SU-DHL-6 (cell line): ENCODE measurements at regions not wholly inside any gene's neighbourhood (a gene's known extent, or its start where the extent isn't known, plus 50 kb on each side); places are given as distances from the start of the nearest gene placed in this dataset.

Experiments used
- H2AFZ ChIP-seq: fragments of 200-600 bp; sonication (generic); 2 replicates; pipeline ENCODE4 v1.6.1; 2014; ENCODE audit warnings: low read depth, mild to moderate bottlenecking, moderate library complexity, mixed read lengths, antibody characterized with exemption, low read length; ENCODE audit not compliant: severe bottlenecking
- H3F3A ChIP-seq: fragments of 200-600 bp; shearing (Covaris generic); 2 replicates; pipeline ENCODE4 v1.6.0; 2016; ENCODE audit warnings: antibody characterized with exemption, mild to moderate bottlenecking; ENCODE audit not compliant: insufficient read depth
- H3K27ac ChIP-seq: fragments of 200-600 bp; sonication (generic); 2 replicates; pipeline ENCODE4 v1.5.1; 2016; ENCODE audit warnings: low read depth, mild to moderate bottlenecking, low read length, moderate library complexity, mixed read lengths
- H3K27me3 ChIP-seq: fragments of 200-600 bp; sonication (generic), shearing (Covaris generic); 2 replicates; pipeline ENCODE4 v1.6.0; 2014; ENCODE audit warnings: mild to moderate bottlenecking, low read length
- H3K36me3 ChIP-seq: fragments of 200-600 bp; sonication (generic); 2 replicates; pipeline ENCODE4 v1.6.1; 2014; ENCODE audit warnings: mild to moderate bottlenecking, low read length, mixed read lengths
- H3K4me2 ChIP-seq: fragments of 300-600, 200-600 bp; shearing (Covaris generic), sonication (generic); 2 replicates; pipeline ENCODE4 v1.6.0; 2014; ENCODE audit warnings: low read length, low read depth, mild to moderate bottlenecking; ENCODE audit not compliant: poor library complexity, severe bottlenecking
- H3K4me3 ChIP-seq: fragments of 200-600 bp; sonication (generic); 2 replicates; pipeline ENCODE4 v1.5.1; 2014; ENCODE audit warnings: antibody characterized with exemption, low read length, mild to moderate bottlenecking, mixed read lengths; ENCODE audit not compliant: insufficient read depth, poor library complexity, severe bottlenecking
- H3K79me2 ChIP-seq: fragments of 200-600 bp; sonication (generic); 2 replicates; pipeline ENCODE4 v1.6.1; 2014; ENCODE audit warnings: mild to moderate bottlenecking, low read length, moderate library complexity; ENCODE audit not compliant: insufficient read depth
- H3K9ac ChIP-seq: fragments of 200-600 bp; sonication (generic); 2 replicates; pipeline ENCODE4 v1.7.0; 2014; ENCODE audit warnings: mild to moderate bottlenecking, low read length
- H3K9me2 ChIP-seq: fragments of 200-600 bp; sonication (generic); replicated peaks from 2 replicates; pipeline ENCODE4 v1.6.1; 2014; ENCODE audit warnings: low read length; ENCODE audit not compliant: insufficient read depth
- H3K9me3 ChIP-seq: fragments of 200-600 bp; sonication (generic); 2 replicates; pipeline ENCODE4 v1.6.1; 2014; ENCODE audit warnings: low read length, mixed read lengths; ENCODE audit not compliant: insufficient read depth
- H4K20me1 ChIP-seq: fragments of 200-600 bp; sonication (generic); 2 replicates; pipeline ENCODE4 v1.6.1; 2014; ENCODE audit warnings: low read depth, mild to moderate bottlenecking, antibody characterized with exemption, low read length, moderate library complexity, mixed read lengths
- CTCF ChIP-seq: fragments of 200-600 bp; sonication (generic); IDR thresholded peaks from one replicate; pipeline ENCODE4 v1.5.1; 2017; ENCODE audit warnings: antibody characterized with exemption, mild to moderate bottlenecking, low read length, moderate library complexity; ENCODE audit not compliant: insufficient read depth, poor library complexity, severe bottlenecking
- EZH2phosphoT487 ChIP-seq: fragments of 200-600 bp; sonication (generic), shearing (Covaris generic); conservative IDR thresholded peaks from 2 replicates; pipeline ENCODE4 v1.6.1; 2018; ENCODE audit warnings: mild to moderate bottlenecking, antibody characterized with exemption, low read length, moderate library complexity, mixed read lengths

- Histone ChIP-seq H4K20me1 (no peaks in the 10 kb centered on the region), H3K27me3 (no peaks in the 10 kb centered on the region), H3K9ac (no peak overlapping the region), H3K9me3 (no peaks in the 10 kb centered on the region), H3K4me2 (no peak overlapping the region), H3K79me2 (no peaks in the 10 kb centered on the region), H3F3A (no peaks in the 10 kb centered on the region), H3K36me3 (no peaks in the 10 kb centered on the region), H3K9me2 (no peaks in the 10 kb centered on the region), H3K4me3 (no peak overlapping the region), H2AFZ (no peak overlapping the region), H3K27ac (no peak overlapping the region)
- no peak for TF ChIP-seq EZH2phosphoT487
- TF ChIP-seq CTCF = no peak
These were observed 60.5 kb upstream of the SLC22A23 start for GRCh38 chr6:3517350-3517749.

- Histone ChIP-seq H3K27me3 (no peaks in the 10 kb centered on the region), H3F3A (no peaks in the 10 kb centered on the region), H3K4me2 (no peak overlapping the region), H3K9ac (no peak overlapping the region), H3K9me2 (no peaks in the 10 kb centered on the region), H4K20me1 (no peaks in the 10 kb centered on the region), H3K4me3 (no peak overlapping the region), H3K79me2 (no peaks in the 10 kb centered on the region), H3K36me3 (no peaks in the 10 kb centered on the region), H3K27ac (no peak overlapping the region), H3K9me3 (no peaks in the 10 kb centered on the region), H2AFZ (no peak overlapping the region)
- TF ChIP-seq EZH2phosphoT487 (no peak), CTCF (no peak)
These were observed 59.2 kb upstream of the SLC22A23 start for GRCh38 chr6:3516092-3516491.

DNA sequence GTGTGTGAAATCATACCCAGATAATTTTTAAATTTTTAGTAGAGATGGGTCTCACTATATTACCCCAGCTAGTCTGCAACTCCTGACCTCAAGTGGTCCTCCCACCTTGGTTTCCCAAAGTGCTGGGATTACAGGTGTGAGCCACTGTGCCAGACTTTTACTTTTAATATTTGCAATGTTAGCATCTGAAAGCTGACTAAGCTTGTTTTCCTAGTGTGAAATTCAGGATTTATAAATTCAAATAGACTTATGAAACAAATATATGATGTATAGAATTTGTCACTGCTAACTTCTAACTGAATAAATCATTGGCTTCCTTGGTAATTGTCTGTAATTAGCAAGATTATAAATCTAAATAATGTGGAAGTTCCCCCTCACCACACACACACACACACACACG is 58.8 kb upstream of the SLC22A23 start:
- Histone ChIP-seq H3K4me2 (no peak overlapping the region), H3K27me3 (no peaks in the 10 kb centered on the region), H2AFZ (no peak overlapping the region), H4K20me1 (no peaks in the 10 kb centered on the region), H3K9me2 (no peaks in the 10 kb centered on the region), H3K79me2 (no peaks in the 10 kb centered on the region), H3K9ac (no peak overlapping the region), H3F3A (no peaks in the 10 kb centered on the region), H3K9me3 (no peaks in the 10 kb centered on the region), H3K4me3 (no peak overlapping the region), H3K27ac (no peak overlapping the region), H3K36me3 (no peaks in the 10 kb centered on the region)
- no peak for TF ChIP-seq EZH2phosphoT487
- TF ChIP-seq CTCF = no peak

GRCh38 chr6:3513416-3513815 is 56.6 kb upstream of the SLC22A23 start:
- no peak overlapping the region for H3K4me3 ChIP-seq
- no peaks in the 10 kb centered on the region for H3K9me2 ChIP-seq
- H3K4me2 ChIP-seq = no peak overlapping the region
- H4K20me1 ChIP-seq = no peaks in the 10 kb centered on the region
- no peak overlapping the region for H3K9ac ChIP-seq
- no peaks in the 10 kb centered on the region for H3K79me2 ChIP-seq
- H3K27ac ChIP-seq = no peak overlapping the region
- no peak overlapping the region for H2AFZ ChIP-seq
- no peaks in the 10 kb centered on the region for H3F3A ChIP-seq
- H3K27me3 ChIP-seq = no peaks in the 10 kb centered on the region
- H3K9me3 ChIP-seq = no peaks in the 10 kb centered on the region
- TF ChIP-seq EZH2phosphoT487 = no peak
- no peak for TF ChIP-seq CTCF
- H3K36me3 ChIP-seq = no peaks in the 10 kb centered on the region
